SJCRH30 (cell line): ENCODE measurements at regions not wholly inside any gene's neighbourhood (a gene's known extent, or its start where the extent isn't known, plus 50 kb on each side); places are given as distances from the start of the nearest gene placed in this dataset.
A peak's percentile ranks its signal among the peaks of the same experiment; 100 is the strongest.

ENCODE experiments used
- DNase-seq, 2 experiments: peaks; one replicate each; pipeline ENCODE4 v3.0.0-alpha.2; 2015 to 2020
- H3K27ac ChIP-seq: fragments of 250-450 bp; sonication (Bioruptor Pico); 2 replicates; pipeline ENCODE4 v1.5.1; 2020; ENCODE audit warnings: mild to moderate bottlenecking, moderate library complexity
- H3K27me3 ChIP-seq: fragments of 250-450 bp; sonication (Bioruptor Pico); 2 replicates; pipeline ENCODE4 v1.5.1; 2020; ENCODE audit warnings: mild to moderate bottlenecking, moderate library complexity
- H3K36me3 ChIP-seq: fragments of 250-450 bp; sonication (Bioruptor Pico); 2 replicates; pipeline ENCODE4 v1.5.1; 2020; ENCODE audit warnings: mild to moderate bottlenecking, moderate library complexity
- H3K4me1 ChIP-seq: fragments of 250-450 bp; sonication (Bioruptor Pico); 2 replicates; pipeline ENCODE4 v1.5.1; 2020; ENCODE audit warnings: mild to moderate bottlenecking, moderate library complexity
- H3K4me3 ChIP-seq: fragments of 250-450 bp; sonication (Bioruptor Pico); 2 replicates; pipeline ENCODE4 v1.5.1; 2020; ENCODE audit warnings: mild to moderate bottlenecking, moderate library complexity
- H3K9me3 ChIP-seq: fragments of 250-450 bp; sonication (Bioruptor Pico); replicated peaks from 2 replicates; pipeline ENCODE4 v1.5.1; 2020; ENCODE audit warnings: mild to moderate bottlenecking, moderate library complexity

DNA sequence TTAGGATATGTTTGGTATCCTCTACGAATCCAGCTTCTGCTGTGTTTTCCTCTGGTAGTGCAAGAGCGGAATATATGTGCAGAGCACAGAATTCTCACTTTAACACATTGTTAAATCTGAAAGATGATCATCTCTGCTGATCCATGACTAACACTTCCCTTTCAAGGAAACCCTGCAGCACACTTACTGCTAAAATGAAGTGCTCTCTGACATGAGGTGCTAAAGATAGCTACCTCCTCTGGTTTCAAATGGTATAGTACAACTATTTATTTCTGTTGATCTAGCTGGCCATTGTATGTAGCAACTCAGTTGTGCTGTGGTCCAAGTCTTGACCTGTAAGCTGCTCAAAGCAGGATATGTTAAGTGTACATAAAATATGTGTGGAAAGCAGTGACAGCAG, 162.4 kb upstream of the FMR1 start:
- Histone ChIP-seq H3K9me3 (no peaks in the 10 kb centered on the region), H3K27ac (no peak overlapping the region), H3K4me1 (no peaks in the 10 kb centered on the region), H3K36me3 (no peaks in the 10 kb centered on the region), H3K27me3 (no peaks in the 10 kb centered on the region), H3K4me3 (no peak overlapping the region)
- no peak for DNase-seq

GRCh38 chrX:147757750-147758149, 154.0 kb upstream of the FMR1 start:
- H3K27me3 ChIP-seq, result no peaks in the 10 kb centered on the region
- H3K4me1 ChIP-seq, result no peaks in the 10 kb centered on the region
- H3K27ac ChIP-seq, result no peak overlapping the region
- no peak for DNase-seq
- H3K4me3 ChIP-seq, result no peak overlapping the region
- H3K36me3 ChIP-seq, result no peaks in the 10 kb centered on the region
- H3K9me3 ChIP-seq, result no peaks in the 10 kb centered on the region

DNA sequence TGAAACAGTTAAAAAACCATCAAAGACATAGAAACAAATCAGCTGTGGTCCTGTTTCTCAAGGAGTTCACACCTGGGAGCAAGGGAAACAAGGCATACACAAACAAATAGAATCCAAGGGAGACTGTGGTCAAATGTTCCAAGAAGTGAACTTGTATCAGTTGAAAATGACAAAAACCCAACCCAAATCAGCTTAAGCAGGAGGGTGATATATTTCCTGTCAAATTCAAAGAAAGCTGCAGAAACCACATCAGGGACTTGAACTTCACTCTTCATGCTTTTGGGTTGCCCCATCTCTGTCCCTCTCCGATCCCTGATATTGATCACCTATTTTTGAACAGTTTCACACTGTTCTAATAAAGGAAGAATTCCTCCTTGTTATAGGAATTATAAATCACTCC, 148.6 kb upstream of the FMR1 start:
- no peaks in the 10 kb centered on the region for H3K27me3 ChIP-seq
- H3K9me3 ChIP-seq, result no peaks in the 10 kb centered on the region
- no peaks in the 10 kb centered on the region for H3K4me1 ChIP-seq
- H3K27ac ChIP-seq, result no peak overlapping the region
- no peaks in the 10 kb centered on the region for H3K36me3 ChIP-seq
- H3K4me3 ChIP-seq, result no peak overlapping the region
- no peak for DNase-seq

- no peak for DNase-seq
- Histone ChIP-seq H3K36me3 (no peaks in the 10 kb centered on the region), H3K9me3 (no peaks in the 10 kb centered on the region), H3K27ac (no peak overlapping the region), H3K4me3 (no peak overlapping the region), H3K4me1 (no peaks in the 10 kb centered on the region), H3K27me3 (no peaks in the 10 kb centered on the region)
Observed at GRCh38 chrX:147764868-147765267, 146.9 kb upstream of the FMR1 start.

DNA sequence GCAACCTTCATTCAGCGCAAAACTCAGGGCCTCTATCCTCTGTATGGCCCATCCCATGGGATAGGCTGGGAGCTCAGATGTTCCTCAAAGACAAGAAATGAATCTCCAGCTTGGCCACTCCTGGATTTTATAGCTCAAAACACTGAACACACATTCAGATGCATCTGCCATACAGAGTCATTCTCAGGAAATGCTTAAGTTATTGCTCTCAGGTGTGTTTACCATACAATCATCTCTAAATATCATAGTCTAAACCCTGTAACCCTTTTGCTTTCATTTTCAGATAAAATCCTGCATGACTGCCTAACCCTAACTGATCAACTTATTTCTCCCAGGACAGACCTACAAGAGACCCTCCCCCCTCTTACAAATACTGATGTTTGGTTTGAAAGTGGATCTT, 140.9 kb upstream of the FMR1 start:
- Histone ChIP-seq H3K4me3 (no peak overlapping the region), H3K27me3 (no peaks in the 10 kb centered on the region), H3K9me3 (no peaks in the 10 kb centered on the region), H3K36me3 (no peaks in the 10 kb centered on the region), H3K27ac (no peak overlapping the region), H3K4me1 (no peaks in the 10 kb centered on the region)
- no peak for DNase-seq

- H3K4me1 ChIP-seq, result no peaks in the 10 kb centered on the region
- no peaks in the 10 kb centered on the region for H3K36me3 ChIP-seq
Observed at GRCh38 chrX:147776988-147777387, 134.7 kb upstream of the FMR1 start.

DNA sequence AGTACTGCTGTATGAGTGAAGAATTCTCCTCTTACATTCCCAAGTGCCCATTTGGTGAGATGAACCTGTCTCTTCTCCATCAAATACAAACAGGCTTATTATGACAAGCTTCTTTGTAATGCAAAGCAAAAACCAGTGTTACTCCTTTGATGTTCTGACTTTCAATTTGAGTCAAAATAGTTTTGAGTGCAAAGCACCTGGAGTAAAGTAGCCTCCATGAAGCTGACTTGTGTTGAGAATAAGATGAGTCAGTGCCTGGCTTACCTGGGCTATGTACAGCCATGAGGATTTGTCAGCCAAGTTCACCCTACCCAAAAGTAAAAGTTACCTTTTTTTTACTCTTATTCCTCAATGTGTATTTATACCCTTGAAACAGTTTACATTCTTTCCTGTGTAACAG, 132.5 kb upstream of the FMR1 start:
- Histone ChIP-seq H3K27ac (no peak overlapping the region), H3K4me1 (no peaks in the 10 kb centered on the region), H3K4me3 (no peak overlapping the region), H3K27me3 (no peaks in the 10 kb centered on the region), H3K9me3 (no peaks in the 10 kb centered on the region), H3K36me3 (no peaks in the 10 kb centered on the region)
- no peak for DNase-seq

More at GRCh38 chrX:147776988-147777387, 134.7 kb upstream of the FMR1 start:
- Histone ChIP-seq H3K27ac (no peak overlapping the region), H3K9me3 (no peaks in the 10 kb centered on the region), H3K27me3 (no peaks in the 10 kb centered on the region), H3K4me3 (no peak overlapping the region)
- no peak for DNase-seq

GRCh38 chrX:147781844-147782243, 129.9 kb upstream of the FMR1 start:
- Histone ChIP-seq H3K27me3 (no peaks in the 10 kb centered on the region), H3K9me3 (no peaks in the 10 kb centered on the region), H3K4me1 (no peaks in the 10 kb centered on the region), H3K36me3 (no peaks in the 10 kb centered on the region), H3K27ac (no peak overlapping the region), H3K4me3 (no peak overlapping the region)
- no peak for DNase-seq

- DNase-seq, result no peak
- Histone ChIP-seq H3K4me1 (no peaks in the 10 kb centered on the region), H3K36me3 (no peaks in the 10 kb centered on the region), H3K27ac (no peak overlapping the region), H3K9me3 (no peaks in the 10 kb centered on the region), H3K27me3 (no peaks in the 10 kb centered on the region), H3K4me3 (no peak overlapping the region)
Observed at GRCh38 chrX:147788641-147789350, 122.9 kb upstream of the FMR1 start.

- H3K27me3 ChIP-seq, result no peaks in the 10 kb centered on the region
- no peak overlapping the region for H3K4me3 ChIP-seq
- DNase-seq, result no peak
- no peaks in the 10 kb centered on the region for H3K9me3 ChIP-seq
- H3K36me3 ChIP-seq, result no peaks in the 10 kb centered on the region
- no peaks in the 10 kb centered on the region for H3K4me1 ChIP-seq
- H3K27ac ChIP-seq, result no peak overlapping the region
Observed at GRCh38 chrX:147800663-147801062, 111.1 kb upstream of the FMR1 start.

- no peaks in the 10 kb centered on the region for H3K27me3 ChIP-seq
Observed at GRCh38 chrX:147803948-147804347, 107.8 kb upstream of the FMR1 start.

GRCh38 chrX:147811803-147812202, 99.9 kb upstream of the FMR1 start:
- Histone ChIP-seq H3K27ac (no peak overlapping the region), H3K4me3 (no peak overlapping the region), H3K9me3 (no peaks in the 10 kb centered on the region), H3K4me1 (no peaks in the 10 kb centered on the region), H3K36me3 (no peaks in the 10 kb centered on the region), H3K27me3 (no peaks in the 10 kb centered on the region)
- no peak for DNase-seq

More at GRCh38 chrX:147803948-147804347, 107.8 kb upstream of the FMR1 start:
- Histone ChIP-seq H3K36me3 (no peaks in the 10 kb centered on the region), H3K4me3 (no peak overlapping the region), H3K4me1 (no peaks in the 10 kb centered on the region), H3K9me3 (no peaks in the 10 kb centered on the region), H3K27ac (no peak overlapping the region)
- peak; percentile 8 to 50 for DNase-seq

- Histone ChIP-seq H3K9me3 (no peaks in the 10 kb centered on the region), H3K4me1 (no peaks in the 10 kb centered on the region), H3K27me3 (no peaks in the 10 kb centered on the region), H3K36me3 (no peaks in the 10 kb centered on the region), H3K27ac (no peak overlapping the region), H3K4me3 (no peak overlapping the region)
- no peak for DNase-seq
Observed at GRCh38 chrX:147827070-147827469, 84.6 kb upstream of the FMR1 start.

- no peak for DNase-seq
- Histone ChIP-seq H3K27me3 (no peaks in the 10 kb centered on the region), H3K4me1 (no peaks in the 10 kb centered on the region), H3K9me3 (no peaks in the 10 kb centered on the region), H3K36me3 (no peaks in the 10 kb centered on the region), H3K4me3 (no peak overlapping the region), H3K27ac (no peak overlapping the region)
Observed at GRCh38 chrX:147828719-147829118, 83.0 kb upstream of the FMR1 start.

DNA sequence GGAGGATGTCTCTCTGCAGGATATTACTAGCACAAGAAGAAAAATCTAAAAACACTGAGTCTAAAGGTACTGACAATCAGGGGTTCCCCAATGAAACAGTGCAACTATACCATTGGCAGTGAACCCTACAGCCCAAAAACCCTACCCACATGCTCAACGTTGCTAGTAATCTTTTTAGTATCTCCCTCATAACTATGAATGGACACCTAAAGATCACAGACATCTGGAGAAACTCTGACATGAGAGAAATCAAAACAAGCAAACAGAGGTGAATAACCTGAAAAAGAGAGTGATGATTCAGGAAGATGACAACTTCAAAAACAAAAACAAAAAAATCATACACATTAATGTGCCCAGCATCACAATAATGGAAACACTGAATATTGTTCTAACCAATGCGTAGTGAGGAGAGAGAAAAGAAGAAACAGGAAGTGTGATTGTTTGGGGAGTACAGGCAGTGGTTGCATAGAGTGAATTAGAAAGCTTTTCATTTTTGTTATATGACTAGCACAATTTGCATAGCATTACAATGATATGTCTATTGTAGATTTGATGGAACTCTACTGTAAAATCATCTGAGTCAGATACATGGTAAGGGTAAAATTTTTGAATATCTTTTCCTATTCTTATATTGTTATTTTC, 78.9 kb upstream of the FMR1 start:
- Histone ChIP-seq H3K4me1 (no peaks in the 10 kb centered on the region), H3K27me3 (no peaks in the 10 kb centered on the region), H3K36me3 (no peaks in the 10 kb centered on the region), H3K9me3 (no peaks in the 10 kb centered on the region), H3K4me3 (no peak overlapping the region), H3K27ac (no peak overlapping the region)
- DNase-seq, result no peak
